SK-N-SH (cell line): ENCODE measurements at regions not wholly inside any gene's neighbourhood (a gene's known extent, or its start where the extent isn't known, plus 50 kb on each side); places are given as distances from the start of the nearest gene placed in this dataset.

Experiments used
- EP300 ChIP-seq, 2 experiments: IDR thresholded peaks; 2 replicates each; pipeline versions ENCODE4 v1.4.0 to v1.6.1; 2012; ENCODE audit warnings: borderline replicate concordance in 1 of 2, low read depth in 1 of 2, low read length in 1 of 2
- GABPA ChIP-seq: IDR thresholded peaks from 2 replicates; pipeline ENCODE4 v1.4.0; 2012; ENCODE audit warnings: low read depth, mild to moderate bottlenecking
- TCF12 ChIP-seq: IDR thresholded peaks from 2 replicates; pipeline ENCODE4 v1.4.0; 2012
- TF ChIP-seq, protein P1 (sequence below): fragments of 200-600 bp; sonication (generic); IDR thresholded peaks from 2 replicates; pipeline ENCODE4 v1.6.1; 2017; ENCODE audit warnings: antibody characterized with exemption, mild to moderate bottlenecking, moderate library complexity

DNA sequence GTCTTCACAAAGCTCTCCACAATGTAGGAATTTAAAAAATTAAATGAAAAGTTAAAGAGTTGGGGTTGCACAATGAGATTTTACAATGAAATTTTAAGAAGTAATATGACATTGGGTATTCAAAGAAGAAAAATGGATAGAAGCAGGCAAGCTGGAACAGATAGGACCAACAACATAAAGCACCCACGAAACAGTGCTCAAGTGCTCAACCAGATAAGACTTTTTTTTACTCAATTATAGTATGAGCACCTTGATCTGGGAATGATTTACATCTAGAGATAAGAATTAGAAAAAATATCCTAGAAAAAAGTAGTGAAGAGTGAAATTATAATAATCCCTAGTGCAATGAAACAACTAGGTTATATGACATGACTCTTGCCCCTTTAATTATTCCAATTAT, 1670.1 kb upstream of the ACO1 start:
- TF ChIP-seq EP300 (IDR thresholded peaks at IDR 0.05; ENCODE audit: borderline replicate concordance in 1 of 2, low read depth in 1 of 2, low read length in 1 of 2) (peak in 1 of 2 experiments; percentile 57; a peak in 1 of 4 replicates), GABPA (no peak), TCF12 (no peak)
- TF ChIP-seq, protein P1, sequence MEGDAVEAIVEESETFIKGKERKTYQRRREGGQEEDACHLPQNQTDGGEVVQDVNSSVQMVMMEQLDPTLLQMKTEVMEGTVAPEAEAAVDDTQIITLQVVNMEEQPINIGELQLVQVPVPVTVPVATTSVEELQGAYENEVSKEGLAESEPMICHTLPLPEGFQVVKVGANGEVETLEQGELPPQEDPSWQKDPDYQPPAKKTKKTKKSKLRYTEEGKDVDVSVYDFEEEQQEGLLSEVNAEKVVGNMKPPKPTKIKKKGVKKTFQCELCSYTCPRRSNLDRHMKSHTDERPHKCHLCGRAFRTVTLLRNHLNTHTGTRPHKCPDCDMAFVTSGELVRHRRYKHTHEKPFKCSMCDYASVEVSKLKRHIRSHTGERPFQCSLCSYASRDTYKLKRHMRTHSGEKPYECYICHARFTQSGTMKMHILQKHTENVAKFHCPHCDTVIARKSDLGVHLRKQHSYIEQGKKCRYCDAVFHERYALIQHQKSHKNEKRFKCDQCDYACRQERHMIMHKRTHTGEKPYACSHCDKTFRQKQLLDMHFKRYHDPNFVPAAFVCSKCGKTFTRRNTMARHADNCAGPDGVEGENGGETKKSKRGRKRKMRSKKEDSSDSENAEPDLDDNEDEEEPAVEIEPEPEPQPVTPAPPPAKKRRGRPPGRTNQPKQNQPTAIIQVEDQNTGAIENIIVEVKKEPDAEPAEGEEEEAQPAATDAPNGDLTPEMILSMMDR, result no peak
